NB4 (cell line): ENCODE measurements at regions not wholly inside any gene's neighbourhood (a gene's known extent, or its start where the extent isn't known, plus 50 kb on each side); places are given as distances from the start of the nearest gene placed in this dataset.

Experiments
- CTCF ChIP-seq: IDR thresholded peaks from one replicate; pipeline ENCODE4 v1.5.1; 2012; ENCODE audit warnings: low read depth, low read length
- MAX ChIP-seq: IDR thresholded peaks from 2 replicates; pipeline ENCODE4 v1.6.1; 2011; ENCODE audit warnings: low read depth, low read length
- MYC ChIP-seq: IDR thresholded peaks from 2 replicates; pipeline ENCODE4 v1.6.1; 2011; ENCODE audit warnings: low read depth, low read length
- POLR2A ChIP-seq: IDR thresholded peaks from 2 replicates; pipeline ENCODE4 v1.6.1; 2011; ENCODE audit warnings: mild to moderate bottlenecking; ENCODE audit not compliant: insufficient read length; ENCODE audit errors: extremely low read depth

GRCh38 chr6:23510778-23511510 is 615.1 kb upstream of the NRSN1 start:
- no peak for TF ChIP-seq CTCF
- no peak for TF ChIP-seq POLR2A
- TF ChIP-seq MYC, result no peak
- TF ChIP-seq MAX, result no peak
